Ecto neural progenitor cell (in vitro differentiated cells): ENCODE measurements at regions not wholly inside any gene's neighbourhood (a gene's known extent, or its start where the extent isn't known, plus 50 kb on each side); places are given as distances from the start of the nearest gene placed in this dataset.

ENCODE experiments used
- DNase-seq: peaks from one replicate; pipeline ENCODE4 v3.0.0-alpha.2; 2018; ENCODE audit warnings: low spot score

GRCh38 chr6:77979204-77979603 lies 326.4 kb downstream of the MEI4 start:
- DNase-seq: no peak

GRCh38 chr6:77986380-77987034 lies 333.7 kb downstream of the MEI4 start:
- DNase-seq: no peak

- no peak for DNase-seq
Observed at GRCh38 chr6:77987035-77987384, 334.2 kb downstream of the MEI4 start.

GRCh38 chr6:78010130-78010529 lies 357.3 kb downstream of the MEI4 start:
- no peak for DNase-seq

GRCh38 chr6:78020586-78020985 lies 367.7 kb downstream of the MEI4 start:
- no peak for DNase-seq

- no peak for DNase-seq
Observed at GRCh38 chr6:78025502-78025901, 372.7 kb downstream of the MEI4 start.

GRCh38 chr6:78031228-78031627 lies 378.4 kb downstream of the MEI4 start:
- DNase-seq: no peak

- DNase-seq: no peak
Observed at GRCh38 chr6:78059171-78059570, 406.3 kb downstream of the MEI4 start.

GRCh38 chr6:78062993-78063392 lies 410.2 kb downstream of the MEI4 start:
- no peak for DNase-seq

GRCh38 chr6:78076371-78076770 lies 423.5 kb downstream of the MEI4 start:
- no peak for DNase-seq

GRCh38 chr6:78089531-78089930 lies 436.7 kb downstream of the MEI4 start:
- no peak for DNase-seq

- no peak for DNase-seq
Observed at GRCh38 chr6:78093906-78094305, 441.1 kb downstream of the MEI4 start.

GRCh38 chr6:78101387-78101786 lies 448.5 kb downstream of the MEI4 start:
- DNase-seq: no peak

- DNase-seq: no peak
Observed at GRCh38 chr6:78110641-78111040, 457.8 kb downstream of the MEI4 start.

GRCh38 chr6:78117966-78118365 lies 465.1 kb downstream of the MEI4 start:
- DNase-seq: no peak

GRCh38 chr6:78131521-78131920 lies 478.7 kb downstream of the MEI4 start:
- no peak for DNase-seq

- no peak for DNase-seq
Observed at GRCh38 chr6:78132671-78133410, 480.0 kb downstream of the MEI4 start.

GRCh38 chr6:78150425-78150824 lies 497.6 kb downstream of the MEI4 start:
- DNase-seq: no peak

GRCh38 chr6:78153976-78154375 lies 501.1 kb downstream of the MEI4 start:
- no peak for DNase-seq

- no peak for DNase-seq
Observed at GRCh38 chr6:78157606-78158005, 504.8 kb downstream of the MEI4 start.

- no peak for DNase-seq
Observed at GRCh38 chr6:78188891-78189290, 536.1 kb downstream of the MEI4 start.

- DNase-seq: no peak
Observed at GRCh38 chr6:78192057-78192456, 539.2 kb downstream of the MEI4 start.

- no peak for DNase-seq
Observed at GRCh38 chr6:78199044-78199443, 546.2 kb downstream of the MEI4 start.

GRCh38 chr6:78222226-78222625 lies 569.4 kb downstream of the MEI4 start:
- DNase-seq: no peak
